H1 (cell line): ENCODE measurements at regions not wholly inside any gene's neighbourhood (a gene's known extent, or its start where the extent isn't known, plus 50 kb on each side); places are given as distances from the start of the nearest gene placed in this dataset.

Experiments used
- ATF3 ChIP-seq: IDR thresholded peaks from 2 replicates; pipeline ENCODE4 v1.6.1; 2011; ENCODE audit warnings: low read depth, mild to moderate bottlenecking, low read length; ENCODE audit not compliant: insufficient read depth
- CTCF ChIP-seq, 3 experiments: IDR thresholded peaks; 1 replicate in 2 of 3; 2 replicates in 1 of 3; pipeline versions ENCODE4 v1.5.1 to v1.6.1; 2011; ENCODE audit warnings: low read length in 3 of 3, mild to moderate bottlenecking in 3 of 3, inconsistent platforms in 2 of 3, low read depth in 1 of 3, moderate library complexity in 1 of 3; ENCODE audit not compliant: insufficient read depth in 1 of 3; ENCODE audit errors: control extremely low read depth in 1 of 3
- GTF2F1 ChIP-seq: IDR thresholded peaks from 2 replicates; pipeline ENCODE4 v1.6.1; 2012; ENCODE audit warnings: low read depth, low read length, improper control_type of control experiment, borderline replicate concordance
- KDM1A ChIP-seq: fragments of 200-600, 300-600 bp; sonication (generic); IDR thresholded peaks from 2 replicates; pipeline ENCODE4 v1.7.1; 2016; ENCODE audit warnings: mild to moderate bottlenecking, low read length, borderline replicate concordance
- KDM5A ChIP-seq: fragments of 200-600 bp; IDR thresholded peaks from 2 replicates; pipeline ENCODE4 v1.7.1; 2012; ENCODE audit warnings: mild to moderate bottlenecking, low read length, inconsistent platforms, mixed read lengths
- MAFK ChIP-seq: IDR thresholded peaks from 2 replicates; pipeline ENCODE4 v1.6.1; 2012; ENCODE audit warnings: low read depth, mild to moderate bottlenecking, improper control_type of control experiment, low read length
- RBBP5 ChIP-seq: IDR thresholded peaks from 2 replicates; pipeline ENCODE4 v1.7.1; 2012; ENCODE audit warnings: low read depth, mild to moderate bottlenecking, inconsistent platforms, low read length, moderate library complexity, borderline replicate concordance
- SAP30 ChIP-seq: fragments of 300-600 bp; sonication (generic); IDR thresholded peaks from 2 replicates; pipeline ENCODE4 v1.7.1; 2012; ENCODE audit warnings: low read length, moderate library complexity, mild to moderate bottlenecking, inconsistent platforms; ENCODE audit not compliant: insufficient read depth, insufficient replicate concordance
- TF ChIP-seq, protein P1 (sequence below): IDR thresholded peaks from 2 replicates; pipeline ENCODE4 v1.6.1; 2012; ENCODE audit warnings: inconsistent platforms

DNA sequence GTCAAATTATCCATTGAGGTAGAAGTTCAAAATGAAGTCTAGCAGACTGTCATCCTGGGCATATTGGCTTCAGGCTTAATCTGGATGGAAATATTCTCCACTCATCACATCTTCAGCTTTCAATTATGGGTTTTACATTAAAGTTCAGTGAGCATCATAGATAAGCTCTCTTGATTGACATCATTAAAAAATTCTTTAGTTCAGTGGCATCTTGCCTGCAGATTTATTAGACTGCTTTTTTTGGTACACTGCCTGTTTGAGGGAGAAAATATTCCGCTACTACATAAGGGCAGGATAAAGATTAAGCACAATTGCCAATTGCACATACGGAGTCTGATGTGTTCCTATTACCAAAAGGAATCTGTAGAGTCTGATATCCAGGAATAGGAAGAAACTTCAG is 2353.8 kb downstream of the MAT2B start (continued):
- TF ChIP-seq CTCF (IDR thresholded peaks at IDR 0.05; ENCODE audit: control extremely low read depth in 1 of 3, insufficient read depth in 1 of 3, low read depth in 1 of 3, low read length in 3 of 3) (no peak), KDM5A (no peak), KDM1A (no peak), SAP30 (no peak), GTF2F1 (no peak), ATF3 (no peak), MAFK (no peak), RBBP5 (no peak)
- TF ChIP-seq, protein P1, sequence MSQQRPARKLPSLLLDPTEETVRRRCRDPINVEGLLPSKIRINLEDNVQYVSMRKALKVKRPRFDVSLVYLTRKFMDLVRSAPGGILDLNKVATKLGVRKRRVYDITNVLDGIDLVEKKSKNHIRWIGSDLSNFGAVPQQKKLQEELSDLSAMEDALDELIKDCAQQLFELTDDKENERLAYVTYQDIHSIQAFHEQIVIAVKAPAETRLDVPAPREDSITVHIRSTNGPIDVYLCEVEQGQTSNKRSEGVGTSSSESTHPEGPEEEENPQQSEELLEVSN: no peak
